PC-9 (cell line): ENCODE measurements at regions not wholly inside any gene's neighbourhood (a gene's known extent, or its start where the extent isn't known, plus 50 kb on each side); places are given as distances from the start of the nearest gene placed in this dataset.

Experiments used
- BruUV-seq: library from RNA; stranded (reverse); fragments of 400-500 nt; replicated peaks from 2 replicates; lab custom pipeline; 2021; lab: Mats Ljungman, UMichigan
- CTCF ChIA-PET: fragments of 300-600 bp; sonication (Branson Sonifier 250); formaldehyde crosslinking; loops from one replicate; lab custom pipeline; 2022; ENCODE audit warnings: antibody characterized with exemption; lab: Charles Lee
- POLR2A ChIA-PET: fragments of 300-600 bp; sonication (Branson Sonifier 250); formaldehyde crosslinking; loops from one replicate; lab custom pipeline; 2022; ENCODE audit warnings: antibody characterized with exemption; ENCODE audit not compliant: unreplicated experiment; lab: Charles Lee
- DNase-seq, 2 experiments: peaks; one replicate each; pipeline versions ENCODE4 v3.0.0 to v3.0.0-alpha.2; 2015 to 2022; ENCODE audit warnings: mixed read lengths in 1 of 2
- H2AFZ ChIP-seq: fragments of 200-600 bp; sonication (generic); 2 replicates; pipeline ENCODE4 v1.8.1; 2017; ENCODE audit warnings: antibody characterized with exemption
- H3F3A ChIP-seq: fragments of 200-600 bp; sonication (generic); 2 replicates; pipeline ENCODE4 v1.8.1; 2017; ENCODE audit warnings: antibody characterized with exemption, mild to moderate bottlenecking, low read depth; ENCODE audit not compliant: insufficient read depth
- H3K27ac ChIP-seq: fragments of 200-600 bp; sonication (generic); 2 replicates; pipeline ENCODE4 v1.6.1; 2016; ENCODE audit warnings: mixed run types
- H3K27me3 ChIP-seq: fragments of 200-600 bp; sonication (generic); 2 replicates; pipeline ENCODE4 v1.6.1; 2016; ENCODE audit warnings: low read depth, mixed run types; ENCODE audit not compliant: insufficient read depth
- H3K36me3 ChIP-seq: fragments of 200-600 bp; sonication (generic); 2 replicates; pipeline ENCODE4 v1.6.1; 2016; ENCODE audit warnings: low read depth, mixed run types
- H3K4me1 ChIP-seq: fragments of 200-600 bp; sonication (generic); replicated peaks from 2 replicates; pipeline ENCODE4 v1.6.1; 2016; ENCODE audit warnings: mixed run types; ENCODE audit not compliant: insufficient read depth
- H3K4me2 ChIP-seq: fragments of 200-600 bp; sonication (generic); 2 replicates; pipeline ENCODE4 v1.6.1; 2017; ENCODE audit warnings: mixed run types
- H3K4me3 ChIP-seq: fragments of 200-600 bp; sonication (generic); 2 replicates; pipeline ENCODE4 v1.6.1; 2016; ENCODE audit warnings: mixed run types
- H3K79me2 ChIP-seq: fragments of 200-600 bp; sonication (generic); 2 replicates; pipeline ENCODE4 v1.6.1; 2017; ENCODE audit warnings: low read depth, mixed run types
- H3K9me2 ChIP-seq: fragments of 200-600 bp; sonication (generic); 2 replicates; pipeline ENCODE4 v1.8.1; 2017; ENCODE audit warnings: mild to moderate bottlenecking; ENCODE audit not compliant: insufficient read depth
- H3K9me3 ChIP-seq: fragments of 200-600 bp; sonication (generic); 2 replicates; pipeline ENCODE4 v1.8.1; 2016; ENCODE audit warnings: low read depth; ENCODE audit not compliant: insufficient read depth
- H4K20me1 ChIP-seq: fragments of 200-600 bp; sonication (generic); 2 replicates; pipeline ENCODE4 v1.8.1; 2017; ENCODE audit not compliant: insufficient read depth
- EZH2 ChIP-seq: fragments of 200-600 bp; sonication (generic); IDR thresholded peaks from 2 replicates; pipeline ENCODE4 v1.8.0; 2017; ENCODE audit warnings: antibody characterized with exemption, low read depth
- intact Hi-C: fragments of 100-400 bp; cut with micrococcal nuclease; formaldehyde crosslinking; loops from one replicate; pipeline ENCODE4 v1.10.0; 2022; ENCODE audit not compliant: unreplicated experiment
- TF ChIP-seq, protein P1 (sequence below): fragments of 200-600 bp; sonication (generic); conservative IDR thresholded peaks from 2 replicates; pipeline ENCODE4 v1.6.1; 2017; ENCODE audit warnings: mixed run types, antibody characterized with exemption, mild to moderate bottlenecking, moderate library complexity

DNA sequence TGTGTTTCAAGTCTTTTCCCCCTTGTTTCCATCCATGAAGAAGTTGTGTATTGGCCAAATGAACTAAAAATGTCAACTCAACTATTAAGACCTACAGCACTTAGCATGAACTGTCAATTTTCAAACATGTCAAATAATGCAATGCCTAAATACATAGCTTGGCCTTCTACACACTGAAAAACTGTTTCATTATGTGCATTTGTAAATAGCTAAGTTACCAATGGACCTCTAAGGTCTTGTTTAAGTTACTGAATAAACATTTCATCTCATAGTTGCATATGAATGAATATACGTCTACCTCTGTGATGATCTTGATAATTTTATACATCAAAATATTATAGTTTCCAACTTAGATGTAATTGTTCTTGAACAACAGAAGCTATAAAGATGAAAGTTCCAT is 744.5 kb downstream of the EFNB2 start:
- no peak overlapping the region for H3K27ac ChIP-seq
- BruUV-seq = no TSS peak
- no peaks in the 10 kb centered on the region for H3K79me2 ChIP-seq
- H3K36me3 ChIP-seq = no peaks in the 10 kb centered on the region
- intact Hi-C loops = no loop called here
- no peaks in the 10 kb centered on the region for H3F3A ChIP-seq
- H4K20me1 ChIP-seq = no peaks in the 10 kb centered on the region
- H3K9me2 ChIP-seq = no peaks in the 10 kb centered on the region; the same call in 1 of the 2 replicates
- TF ChIP-seq, protein P1, sequence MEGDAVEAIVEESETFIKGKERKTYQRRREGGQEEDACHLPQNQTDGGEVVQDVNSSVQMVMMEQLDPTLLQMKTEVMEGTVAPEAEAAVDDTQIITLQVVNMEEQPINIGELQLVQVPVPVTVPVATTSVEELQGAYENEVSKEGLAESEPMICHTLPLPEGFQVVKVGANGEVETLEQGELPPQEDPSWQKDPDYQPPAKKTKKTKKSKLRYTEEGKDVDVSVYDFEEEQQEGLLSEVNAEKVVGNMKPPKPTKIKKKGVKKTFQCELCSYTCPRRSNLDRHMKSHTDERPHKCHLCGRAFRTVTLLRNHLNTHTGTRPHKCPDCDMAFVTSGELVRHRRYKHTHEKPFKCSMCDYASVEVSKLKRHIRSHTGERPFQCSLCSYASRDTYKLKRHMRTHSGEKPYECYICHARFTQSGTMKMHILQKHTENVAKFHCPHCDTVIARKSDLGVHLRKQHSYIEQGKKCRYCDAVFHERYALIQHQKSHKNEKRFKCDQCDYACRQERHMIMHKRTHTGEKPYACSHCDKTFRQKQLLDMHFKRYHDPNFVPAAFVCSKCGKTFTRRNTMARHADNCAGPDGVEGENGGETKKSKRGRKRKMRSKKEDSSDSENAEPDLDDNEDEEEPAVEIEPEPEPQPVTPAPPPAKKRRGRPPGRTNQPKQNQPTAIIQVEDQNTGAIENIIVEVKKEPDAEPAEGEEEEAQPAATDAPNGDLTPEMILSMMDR = no peak
- TF ChIP-seq EZH2 = no peak
- no peak overlapping the region for H3K4me2 ChIP-seq
- H3K4me3 ChIP-seq = no peak overlapping the region
- CTCF ChIA-PET = no interaction called here
- no peaks in the 10 kb centered on the region for H3K27me3 ChIP-seq
- no peak for DNase-seq
- H3K9me3 ChIP-seq = peaks cover 5% of the 10 kb centered on the region; the same call in 1 of the 2 replicates
- H3K4me1 ChIP-seq = no peaks in the 10 kb centered on the region
- POLR2A ChIA-PET = interaction anchor here (0.6 kb wide), 1 partner anchor 408 kb away, joined by 4 read pairs; no protein-coding TSS in a partner anchor
- no peak overlapping the region for H2AFZ ChIP-seq

- Histone ChIP-seq H3K9me2 (no peaks in the 10 kb centered on the region), H4K20me1 (no peaks in the 10 kb centered on the region), H2AFZ (no peak overlapping the region), H3K4me3 (no peak overlapping the region), H3K4me2 (no peak overlapping the region), H3K79me2 (no peaks in the 10 kb centered on the region), H3K27ac (no peak overlapping the region), H3K4me1 (no peaks in the 10 kb centered on the region), H3F3A (no peaks in the 10 kb centered on the region), H3K27me3 (no peaks in the 10 kb centered on the region), H3K9me3 (peaks cover 4% of the 10 kb centered on the region; the same call in 1 of the 2 replicates), H3K36me3 (no peaks in the 10 kb centered on the region)
- intact Hi-C loops = no loop called here
- TF ChIP-seq EZH2 = no peak
- TF ChIP-seq, protein P1 = no peak
- ChIA-PET POLR2A (no interaction called here), CTCF (no interaction called here)
- no peak for DNase-seq
- BruUV-seq = no TSS peak
Observed at GRCh38 chr13:105788530-105788929, 746.9 kb downstream of the EFNB2 start.

DNA sequence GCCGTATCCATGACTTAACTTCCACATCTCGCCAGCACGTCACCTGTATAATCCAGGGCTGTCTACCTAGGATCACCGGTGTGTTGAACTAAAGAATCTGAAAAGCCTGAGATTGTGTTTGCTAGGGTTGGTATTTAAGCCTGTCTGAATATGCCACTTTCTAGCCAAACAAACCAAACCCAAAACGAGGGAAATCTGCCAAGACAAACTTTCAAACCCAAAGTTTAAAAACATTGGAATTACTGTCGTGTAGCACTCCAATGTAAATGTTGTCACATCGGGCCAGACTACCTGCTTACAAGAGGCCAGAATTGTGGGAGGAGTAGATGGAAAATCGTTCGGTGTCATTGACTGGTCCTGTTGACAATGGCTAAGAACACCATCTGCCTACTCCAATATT is 747.8 kb downstream of the EFNB2 start:
- Histone ChIP-seq H2AFZ (no peak overlapping the region), H3K4me1 (no peaks in the 10 kb centered on the region)

More for the DNA sequence above, 747.8 kb downstream of the EFNB2 start:
- no peak for DNase-seq
- H3K9me3 ChIP-seq = peaks cover 4% of the 10 kb centered on the region; the same call in 1 of the 2 replicates
- H3K27me3 ChIP-seq = no peaks in the 10 kb centered on the region
- no peaks in the 10 kb centered on the region for H3K36me3 ChIP-seq
- no TSS peak for BruUV-seq
- no peak for TF ChIP-seq EZH2
- TF ChIP-seq, protein P1 = no peak
- ChIA-PET CTCF (no interaction called here), POLR2A (no interaction called here)
- H3K4me3 ChIP-seq = no peak overlapping the region
- no peak overlapping the region for H3K4me2 ChIP-seq
- H3F3A ChIP-seq = no peaks in the 10 kb centered on the region
- no peak overlapping the region for H3K27ac ChIP-seq
- intact Hi-C loops = no loop called here
- H3K9me2 ChIP-seq = no peaks in the 10 kb centered on the region
- H4K20me1 ChIP-seq = no peaks in the 10 kb centered on the region
- H3K79me2 ChIP-seq = no peaks in the 10 kb centered on the region
